ENCODE measurements at regions not wholly inside any gene's neighbourhood (a gene's known extent, or its start where the extent isn't known, plus 50 kb on each side); places are given as distances from the start of the nearest gene placed in this dataset.

DNA sequence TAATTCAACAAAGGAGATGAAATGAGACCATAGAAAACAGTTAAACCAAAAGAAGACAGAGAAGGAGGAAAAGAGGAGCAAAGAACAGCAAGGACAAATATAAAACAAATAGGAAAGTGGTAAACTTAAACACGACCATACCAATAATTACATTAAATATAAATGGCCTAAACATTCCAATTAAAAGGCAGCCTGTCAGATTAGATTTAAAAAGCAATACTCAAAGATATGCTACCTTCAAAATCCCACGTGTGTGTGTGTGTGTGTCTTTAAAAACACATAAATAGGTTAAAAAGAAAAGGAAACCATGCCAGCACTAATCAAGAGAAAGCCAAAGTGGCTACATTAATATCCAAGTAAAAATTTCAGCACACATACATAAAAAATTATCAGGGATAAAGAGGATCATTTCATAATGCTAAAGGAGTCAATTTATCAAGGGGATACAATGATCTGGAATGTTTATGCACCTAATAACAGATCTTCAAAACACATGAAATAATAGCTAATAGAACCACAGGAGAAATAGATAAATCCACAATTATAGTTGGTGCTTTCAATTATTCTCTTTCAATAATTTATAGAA lies 355.7 kb upstream of the POU3F1 start:
- BruUV-seq (replicated peaks) = no TSS peak
- CTCF ChIA-PET = no interaction called here
- FAIRE-seq (no peak), DNase-seq (ENCODE audit: low read depth, low spot score) (no peak)
- intact Hi-C loops (cut with micrococcal nuclease) = no loop called here
- Histone ChIP-seq H3K27me3 (ENCODE audit: control insufficient read depth in 2 of 2, insufficient read depth in 2 of 2, low read length in 2 of 2) (no peaks in the 10 kb centered on the region), H3K9me3 (replicated peaks; ENCODE audit: control insufficient read depth, insufficient read depth, low read length) (no peaks in the 10 kb centered on the region), H3K36me3 (ENCODE audit: control insufficient read depth in 2 of 2, extremely low read depth in 1 of 2, insufficient read depth in 2 of 2, low read length in 2 of 2) (no peaks in the 10 kb centered on the region), H3K4me1 (ENCODE audit: control insufficient read depth, extremely low read depth, insufficient read depth, low read length) (no peaks in the 10 kb centered on the region), H3K9me1 (replicated peaks; ENCODE audit: control insufficient read depth, extremely low read depth, insufficient read depth, low read length) (no peaks in the 10 kb centered on the region), H3K79me2 (ENCODE audit: control insufficient read depth, insufficient read depth, low read length) (no peaks in the 10 kb centered on the region), H3K4me2 (ENCODE audit: insufficient read depth, low read length) (no peak overlapping the region), H3K9ac (replicated peaks; ENCODE audit: extremely low read depth, insufficient read depth, low read length) (no peak overlapping the region), H3K27ac (ENCODE audit: insufficient read depth, low read depth, low read length) (no peak overlapping the region), H2AFZ (ENCODE audit: low read depth, low read length) (no peak overlapping the region), H4K20me1 (replicated peaks; ENCODE audit: control insufficient read depth, extremely low read depth, insufficient read depth, low read length) (no peaks in the 10 kb centered on the region), H3K4me3 (replicated peaks in 1 of 3; ENCODE audit: insufficient read depth in 1 of 3, low read depth in 1 of 3, low read length in 3 of 3) (no peak overlapping the region)
- TF ChIP-seq, protein P1, sequence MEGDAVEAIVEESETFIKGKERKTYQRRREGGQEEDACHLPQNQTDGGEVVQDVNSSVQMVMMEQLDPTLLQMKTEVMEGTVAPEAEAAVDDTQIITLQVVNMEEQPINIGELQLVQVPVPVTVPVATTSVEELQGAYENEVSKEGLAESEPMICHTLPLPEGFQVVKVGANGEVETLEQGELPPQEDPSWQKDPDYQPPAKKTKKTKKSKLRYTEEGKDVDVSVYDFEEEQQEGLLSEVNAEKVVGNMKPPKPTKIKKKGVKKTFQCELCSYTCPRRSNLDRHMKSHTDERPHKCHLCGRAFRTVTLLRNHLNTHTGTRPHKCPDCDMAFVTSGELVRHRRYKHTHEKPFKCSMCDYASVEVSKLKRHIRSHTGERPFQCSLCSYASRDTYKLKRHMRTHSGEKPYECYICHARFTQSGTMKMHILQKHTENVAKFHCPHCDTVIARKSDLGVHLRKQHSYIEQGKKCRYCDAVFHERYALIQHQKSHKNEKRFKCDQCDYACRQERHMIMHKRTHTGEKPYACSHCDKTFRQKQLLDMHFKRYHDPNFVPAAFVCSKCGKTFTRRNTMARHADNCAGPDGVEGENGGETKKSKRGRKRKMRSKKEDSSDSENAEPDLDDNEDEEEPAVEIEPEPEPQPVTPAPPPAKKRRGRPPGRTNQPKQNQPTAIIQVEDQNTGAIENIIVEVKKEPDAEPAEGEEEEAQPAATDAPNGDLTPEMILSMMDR (IDR thresholded peaks at IDR 0.05; ENCODE audit: extremely low read depth in 1 of 2, insufficient read depth in 1 of 2, low read depth in 1 of 2, low read length in 2 of 2) = no peak
- TF ChIP-seq JUN (IDR thresholded peaks at IDR 0.05; ENCODE audit: borderline replicate concordance, insufficient read depth, insufficient read length, low read depth) = no peak
- TF ChIP-seq FOS (IDR thresholded peaks at IDR 0.05; ENCODE audit: borderline replicate concordance, insufficient read depth, low read length) = no peak
- TF ChIP-seq, protein P2, sequence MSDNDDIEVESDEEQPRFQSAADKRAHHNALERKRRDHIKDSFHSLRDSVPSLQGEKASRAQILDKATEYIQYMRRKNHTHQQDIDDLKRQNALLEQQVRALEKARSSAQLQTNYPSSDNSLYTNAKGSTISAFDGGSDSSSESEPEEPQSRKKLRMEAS (IDR thresholded peaks at IDR 0.05; ENCODE audit: insufficient read depth, insufficient read length) = no peak
- no peak for TF ChIP-seq POLR2A (IDR thresholded peaks at IDR 0.05; ENCODE audit: low read depth, low read length)
- no peak for TF ChIP-seq EZH2 (IDR thresholded peaks at IDR 0.05; ENCODE audit: borderline replicate concordance, low read depth, low read length, severe bottlenecking)
- TF ChIP-seq POLR2AphosphoS5 (IDR thresholded peaks at IDR 0.05; ENCODE audit: insufficient read depth, low read depth, low read length) = no peak
- no peak for TF ChIP-seq GATA2 (IDR thresholded peaks at IDR 0.05; ENCODE audit: insufficient read depth, insufficient read length, low read depth, low read length)
- TF ChIP-seq MYC (IDR thresholded peaks at IDR 0.05; ENCODE audit: low read depth, low read length) = no peak
- dilution Hi-C loops (cut with MboI; ENCODE audit: extremely low pct_ligation_motif_present, low sequenced_read_pairs) = no loop called here
- POLR2A ChIA-PET = no interaction called here
